ENCODE measurements at regions not wholly inside any gene's neighbourhood (a gene's known extent, or its start where the extent isn't known, plus 50 kb on each side); places are given as distances from the start of the nearest gene placed in this dataset.

- TF ChIP-seq CTCF (IDR thresholded peaks at IDR 0.05) = no peak
- TF ChIP-seq REST (IDR thresholded peaks at IDR 0.05; ENCODE audit: insufficient read depth in 1 of 2, low read depth in 2 of 2, low read length in 1 of 2) = no peak
- no peak for TF ChIP-seq POLR2AphosphoS5 (IDR thresholded peaks at IDR 0.05; ENCODE audit: low read depth, low read length)
- TF ChIP-seq SIN3A (IDR thresholded peaks at IDR 0.05; ENCODE audit: borderline replicate concordance, insufficient read depth, low read depth, low read length) = no peak
- no peak for TF ChIP-seq TCF7L2 (IDR thresholded peaks at IDR 0.05; ENCODE audit: low read depth, low read length)
Observed at GRCh38 chr7:50860174-50860573, 77.5 kb upstream of the GRB10 start.
